ENCODE measurements at regions not wholly inside any gene's neighbourhood (a gene's known extent, or its start where the extent isn't known, plus 50 kb on each side); places are given as distances from the start of the nearest gene placed in this dataset.

GRCh38 chr13:22198001-22198400 is 527.1 kb downstream of the FGF9 start:
- DNase-seq, result no peak

- no peak for DNase-seq
Observed at GRCh38 chr13:22198641-22199217, 527.9 kb downstream of the FGF9 start.

GRCh38 chr13:22200440-22200839 is 529.6 kb downstream of the FGF9 start:
- no peak for DNase-seq

GRCh38 chr13:22201375-22201925 is 530.6 kb downstream of the FGF9 start:
- no peak for DNase-seq

- no peak for DNase-seq
Observed at GRCh38 chr13:22210134-22210930, 539.5 kb downstream of the FGF9 start.

- DNase-seq, result no peak
Observed at GRCh38 chr13:22211876-22212275, 541.0 kb downstream of the FGF9 start.

GRCh38 chr13:22212576-22212975 is 541.7 kb downstream of the FGF9 start:
- DNase-seq, result no peak

GRCh38 chr13:22214184-22214583 is 543.3 kb downstream of the FGF9 start:
- no peak for DNase-seq

- no peak for DNase-seq
Observed at GRCh38 chr13:22218797-22219196, 547.9 kb downstream of the FGF9 start.

- DNase-seq, result no peak
Observed at GRCh38 chr13:22219709-22220108, 548.8 kb downstream of the FGF9 start.

GRCh38 chr13:22220151-22221135 is 549.6 kb downstream of the FGF9 start:
- DNase-seq, result no peak

- DNase-seq, result no peak
Observed at GRCh38 chr13:22223411-22223810, 552.5 kb downstream of the FGF9 start.

- DNase-seq, result no peak
Observed at GRCh38 chr13:22226086-22226485, 555.2 kb downstream of the FGF9 start.

GRCh38 chr13:22227895-22228294 is 557.0 kb downstream of the FGF9 start:
- no peak for DNase-seq

- no peak for DNase-seq
Observed at GRCh38 chr13:22229916-22230315, 559.0 kb downstream of the FGF9 start.

GRCh38 chr13:22232186-22232585 is 561.3 kb downstream of the FGF9 start:
- DNase-seq, result no peak

- no peak for DNase-seq
Observed at GRCh38 chr13:22235285-22235949, 564.5 kb downstream of the FGF9 start.

GRCh38 chr13:22235950-22236290 is 565.0 kb downstream of the FGF9 start:
- no peak for DNase-seq

GRCh38 chr13:22238269-22238668 is 567.4 kb downstream of the FGF9 start:
- no peak for DNase-seq

GRCh38 chr13:22240716-22241115 is 569.8 kb downstream of the FGF9 start:
- DNase-seq, result no peak

- no peak for DNase-seq
Observed at GRCh38 chr13:22243469-22244163, 572.7 kb downstream of the FGF9 start.

- no peak for DNase-seq
Observed at GRCh38 chr13:22252281-22252830, 581.5 kb downstream of the FGF9 start.
